ENCODE measurements at regions not wholly inside any gene's neighbourhood (a gene's known extent, or its start where the extent isn't known, plus 50 kb on each side); places are given as distances from the start of the nearest gene placed in this dataset.

- DNase-seq (ENCODE audit: low read depth in 2 of 2): no peak
Observed at GRCh38 chr6:11296449-11297375, 64.2 kb upstream of the NEDD9 start.

GRCh38 chr6:11295969-11296368, 63.5 kb upstream of the NEDD9 start:
- no peak for DNase-seq (ENCODE audit: low read depth in 2 of 2)

GRCh38 chr6:11294228-11294627, 61.8 kb upstream of the NEDD9 start:
- no peak for DNase-seq (ENCODE audit: low read depth in 2 of 2)

GRCh38 chr6:11292594-11293236, 60.2 kb upstream of the NEDD9 start:
- no peak for DNase-seq (ENCODE audit: low read depth in 2 of 2)

GRCh38 chr6:11292091-11292490, 59.6 kb upstream of the NEDD9 start:
- DNase-seq (ENCODE audit: low read depth in 2 of 2): no peak

GRCh38 chr6:11291582-11291981, 59.1 kb upstream of the NEDD9 start:
- no peak for DNase-seq (ENCODE audit: low read depth in 2 of 2)

GRCh38 chr6:11290027-11290426, 57.6 kb upstream of the NEDD9 start:
- DNase-seq (ENCODE audit: low read depth in 2 of 2): no peak

- DNase-seq (ENCODE audit: low read depth in 2 of 2): no peak
Observed at GRCh38 chr6:11288065-11288464, 55.6 kb upstream of the NEDD9 start.

GRCh38 chr6:11284996-11285395, 52.5 kb upstream of the NEDD9 start:
- DNase-seq (ENCODE audit: low read depth in 2 of 2): no peak

GRCh38 chr6:11283629-11284028, 51.2 kb upstream of the NEDD9 start:
- DNase-seq (ENCODE audit: low read depth in 2 of 2): no peak

GRCh38 chr6:11282875-11283274, 50.4 kb upstream of the NEDD9 start:
- no peak for DNase-seq (ENCODE audit: low read depth in 2 of 2)

Data from stimulated activated CD4-positive, alpha-beta T cell treated with anti-CD3 and anti-CD28 coated beads, Interleukin-4, amount 100 ng/mL, for 48 hours (primary cell).